ENCODE measurements at regions not wholly inside any gene's neighbourhood (a gene's known extent, or its start where the extent isn't known, plus 50 kb on each side); places are given as distances from the start of the nearest gene placed in this dataset.

GRCh38 chr13:111969551-111970135 is 97.3 kb upstream of the SOX1 start:
- no peak for DNase-seq (ENCODE audit: low spot score)

DNA sequence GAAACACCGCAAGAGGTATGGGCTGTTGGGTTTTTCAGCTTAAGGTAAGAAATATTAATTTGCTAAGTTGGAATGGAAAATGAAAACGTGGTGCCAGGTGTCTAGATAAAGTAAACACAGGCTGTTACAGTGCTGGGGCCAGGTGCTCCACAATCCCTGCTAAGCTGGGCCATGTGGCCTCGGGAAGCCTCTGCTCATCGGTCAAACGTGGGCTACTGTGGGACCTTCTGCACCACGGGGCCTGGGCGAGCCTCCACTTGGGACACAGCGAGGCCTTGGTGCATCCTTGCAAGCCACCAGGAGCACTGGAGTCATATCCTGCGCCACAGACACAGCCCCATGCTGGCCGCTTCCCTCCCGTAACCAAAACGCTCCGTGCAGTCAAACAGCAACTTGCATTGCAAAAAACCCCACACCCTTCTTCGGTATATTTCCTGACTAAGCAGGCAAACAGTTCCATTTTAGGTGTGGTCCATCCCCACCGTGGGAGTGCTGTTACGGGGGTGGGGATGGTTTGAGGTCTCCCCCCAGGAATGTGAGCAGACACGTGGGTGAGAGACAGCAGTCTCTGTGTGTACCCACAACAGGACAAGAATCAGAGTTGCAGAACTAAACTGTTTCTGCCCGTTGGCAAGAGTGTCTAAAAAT is 96.3 kb upstream of the SOX1 start:
- no peak for DNase-seq (ENCODE audit: low spot score)

- no peak for DNase-seq (ENCODE audit: low spot score)
Measured at GRCh38 chr13:111971891-111972780, 94.8 kb upstream of the SOX1 start.

GRCh38 chr13:111973186-111973585 is 93.8 kb upstream of the SOX1 start:
- DNase-seq (ENCODE audit: low spot score) = no peak

DNA sequence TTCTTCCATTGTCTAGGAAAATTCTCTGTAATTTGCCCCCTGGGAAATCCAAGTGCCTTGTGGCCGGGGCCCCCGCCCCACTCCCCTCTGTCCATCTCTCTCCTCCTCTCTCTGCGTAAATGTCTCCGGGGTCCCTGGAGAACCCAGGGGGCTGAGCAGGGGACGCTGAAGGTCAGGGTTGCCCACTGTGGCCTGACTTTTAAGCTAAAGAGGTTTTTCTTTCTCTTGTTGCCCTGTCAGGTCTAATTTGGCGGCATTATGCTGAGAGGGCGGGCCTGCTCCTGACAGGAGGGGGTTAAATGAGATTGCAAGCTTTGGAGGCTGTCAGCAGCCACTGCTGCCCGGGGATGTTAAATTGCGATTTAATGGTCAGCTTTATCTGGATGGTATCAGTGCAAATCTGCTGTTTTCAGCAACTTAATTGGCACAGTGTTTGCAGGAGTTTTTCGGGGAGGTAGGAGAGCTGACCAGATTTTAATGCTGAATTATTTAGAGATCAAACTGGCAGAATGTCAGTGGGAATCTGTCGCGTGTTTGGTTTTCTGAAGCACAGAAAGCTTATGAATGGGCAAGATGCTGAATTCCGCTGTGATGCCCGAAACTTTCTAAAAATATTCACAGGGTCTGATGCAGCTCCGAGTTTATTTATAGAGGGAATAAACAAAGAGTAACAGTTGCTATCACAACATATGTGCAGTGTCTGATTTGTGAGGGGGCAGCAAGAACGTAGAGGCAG is 93.2 kb upstream of the SOX1 start:
- no peak for DNase-seq (ENCODE audit: low spot score)

GRCh38 chr13:111974341-111974640 is 92.7 kb upstream of the SOX1 start:
- no peak for DNase-seq (ENCODE audit: low spot score)

- no peak for DNase-seq (ENCODE audit: low spot score)
Measured at GRCh38 chr13:111975539-111976473, 91.1 kb upstream of the SOX1 start.

DNA sequence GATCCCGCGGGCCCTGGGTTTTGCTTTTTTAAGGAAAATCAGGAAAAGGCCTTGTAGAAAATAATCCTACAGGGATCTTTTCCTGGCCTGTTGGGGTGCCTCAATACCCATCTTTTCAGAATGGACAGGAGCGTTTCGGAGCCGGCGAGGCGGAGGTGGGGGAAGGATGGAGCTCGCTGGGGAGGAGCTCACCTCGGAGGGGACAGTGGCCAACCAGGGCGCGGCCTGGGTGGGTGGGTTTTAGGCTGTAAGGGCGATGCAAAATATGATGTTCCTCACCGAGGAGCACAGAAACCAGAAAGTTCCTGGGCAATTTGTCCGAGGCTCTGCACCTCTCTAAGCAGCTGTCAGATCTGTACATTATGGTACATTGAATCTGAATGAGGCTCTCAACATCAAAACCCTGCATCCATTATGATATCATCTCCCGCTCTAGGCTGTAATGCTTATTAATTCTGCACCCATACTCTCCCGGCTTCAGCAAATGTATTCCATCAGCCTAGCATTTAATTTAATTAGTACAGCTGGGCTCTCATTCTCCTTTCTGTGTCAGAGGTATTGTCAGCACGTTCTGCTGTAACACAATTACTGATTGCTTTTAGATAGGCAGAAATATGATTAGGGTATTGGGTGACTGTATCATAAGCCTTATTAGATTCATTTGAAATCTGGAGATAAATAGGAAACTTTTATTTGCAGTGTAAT is 90.3 kb upstream of the SOX1 start:
- no peak for DNase-seq (ENCODE audit: low spot score)

DNA sequence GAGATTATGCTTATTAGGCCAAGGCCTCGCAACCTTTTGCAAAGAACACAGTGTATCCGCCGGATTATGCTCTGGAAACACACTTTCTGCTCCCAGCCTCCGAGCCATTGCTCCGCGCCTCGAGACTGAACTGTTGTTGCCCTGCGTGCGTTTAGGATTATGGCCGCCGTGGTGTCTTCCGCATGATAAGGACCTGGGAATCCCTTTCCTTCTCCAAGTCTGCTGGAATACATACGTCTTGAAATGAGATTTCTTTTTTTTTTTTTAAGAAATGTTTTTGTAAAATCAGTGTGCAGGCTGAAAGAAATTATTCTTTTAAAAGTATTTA is 89.8 kb upstream of the SOX1 start:
- no peak for DNase-seq (ENCODE audit: low spot score)

DNA sequence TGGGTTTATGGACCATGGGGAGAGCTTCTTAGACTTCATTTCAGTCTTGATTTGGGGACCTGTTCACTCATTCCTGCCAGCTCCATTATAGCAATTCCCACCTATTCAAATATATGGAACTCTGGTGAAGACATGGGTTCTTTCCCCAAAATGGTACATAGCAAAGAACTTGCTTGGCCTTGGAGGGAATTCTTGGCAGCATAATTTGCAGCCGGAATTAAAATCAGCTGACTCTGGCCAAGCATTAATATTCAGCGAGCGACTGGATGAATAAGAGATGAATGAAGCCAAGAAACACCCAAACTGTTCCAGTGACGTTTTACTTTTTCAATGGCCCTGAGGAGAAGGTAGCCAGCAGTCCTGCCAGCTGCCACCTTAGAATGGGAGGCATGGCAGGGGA is 88.4 kb upstream of the SOX1 start:
- no peak for DNase-seq (ENCODE audit: low spot score)

DNA sequence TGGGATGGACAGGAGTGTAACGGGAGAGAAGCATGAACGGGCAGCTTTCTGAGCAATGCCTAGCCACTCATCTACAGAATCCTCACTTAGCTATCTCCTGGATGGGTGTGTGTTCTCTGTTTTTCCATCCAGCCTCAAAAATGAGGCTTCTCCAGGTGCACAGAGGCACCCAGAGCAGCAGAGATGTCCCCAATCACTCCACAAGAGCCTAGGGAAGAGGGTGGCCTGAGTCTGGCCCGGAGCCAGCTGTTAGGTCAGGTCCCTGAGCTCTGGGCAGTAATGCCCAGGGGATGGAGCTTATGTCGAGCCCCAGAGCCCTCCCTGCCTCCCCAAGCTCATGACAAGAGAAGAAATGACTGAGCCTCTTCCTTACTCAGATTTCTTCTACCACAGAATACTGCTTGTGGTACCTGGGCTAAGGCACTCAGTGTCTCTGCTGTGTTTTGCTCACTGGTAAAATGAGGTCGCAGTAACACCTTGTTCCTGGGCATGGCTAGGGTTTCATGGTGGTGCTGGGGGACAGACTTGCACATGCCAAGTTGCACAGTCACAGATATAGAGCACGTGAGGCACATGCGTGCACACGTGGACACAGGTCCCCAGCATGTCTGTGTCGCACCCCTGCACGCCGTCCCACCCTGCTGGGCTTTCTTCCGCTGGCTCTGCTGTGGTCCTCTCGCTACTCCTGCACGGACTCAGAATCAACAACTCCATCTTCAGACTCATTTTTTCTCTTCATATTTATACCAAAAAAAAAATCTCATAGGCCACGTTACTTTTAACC is 86.6 kb upstream of the SOX1 start:
- DNase-seq (ENCODE audit: low spot score) = no peak

GRCh38 chr13:111981006-111981405 is 85.9 kb upstream of the SOX1 start:
- DNase-seq (ENCODE audit: low spot score) = no peak

DNA sequence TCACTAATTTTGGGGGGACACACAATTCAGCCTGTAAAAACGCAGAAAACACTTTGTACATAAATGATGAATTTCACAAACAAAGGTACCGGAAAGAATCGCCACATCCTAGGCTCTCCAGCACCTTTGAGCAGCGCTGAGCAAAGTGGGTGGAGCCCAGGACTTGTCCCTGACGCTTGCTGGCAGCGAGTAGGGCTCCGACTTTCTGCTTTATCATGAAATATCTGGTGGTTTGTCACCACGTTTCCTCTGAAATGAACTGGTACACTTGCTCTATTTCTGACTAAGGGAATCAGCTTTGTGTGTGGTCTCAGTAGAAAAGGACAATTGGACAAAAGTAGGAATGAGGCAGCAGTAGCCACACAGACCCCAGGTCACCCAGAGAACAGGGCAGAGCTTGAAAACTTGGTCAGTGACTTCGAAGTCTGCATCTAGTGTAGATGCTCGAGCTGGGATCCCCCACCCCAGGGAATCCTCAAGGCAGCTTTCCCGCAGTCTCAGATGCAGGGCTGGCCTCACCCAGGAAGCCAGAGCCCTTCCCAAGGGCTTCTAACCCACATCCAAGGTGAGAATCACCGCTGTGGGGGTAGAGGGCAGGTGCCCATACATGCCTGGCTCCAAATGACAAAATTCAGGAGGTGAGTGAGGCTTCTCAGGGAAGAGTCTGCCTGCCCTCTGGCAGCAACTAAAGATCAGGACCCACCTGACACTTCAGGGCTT is 85.3 kb upstream of the SOX1 start:
- no peak for DNase-seq (ENCODE audit: low spot score)

DNA sequence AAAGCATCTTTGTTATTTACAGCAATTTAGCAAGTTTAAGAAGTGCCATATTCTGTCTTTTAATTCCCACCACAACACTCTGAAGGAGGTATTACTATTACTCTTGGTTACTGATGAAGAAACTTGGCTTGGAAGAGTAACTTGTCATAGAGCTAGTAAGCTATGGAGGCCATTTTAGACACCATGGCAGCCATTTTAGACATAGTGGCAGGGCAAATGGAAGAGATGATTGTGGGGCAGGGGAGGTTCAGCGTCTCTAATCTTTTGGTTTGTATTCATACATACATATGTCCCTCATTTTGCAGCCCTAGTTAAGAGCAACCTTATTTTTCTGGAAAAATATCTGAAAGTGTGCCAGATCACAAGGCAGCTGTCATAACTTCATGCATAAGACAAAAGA is 82.6 kb upstream of the SOX1 start:
- DNase-seq (ENCODE audit: low spot score) = no peak

DNA sequence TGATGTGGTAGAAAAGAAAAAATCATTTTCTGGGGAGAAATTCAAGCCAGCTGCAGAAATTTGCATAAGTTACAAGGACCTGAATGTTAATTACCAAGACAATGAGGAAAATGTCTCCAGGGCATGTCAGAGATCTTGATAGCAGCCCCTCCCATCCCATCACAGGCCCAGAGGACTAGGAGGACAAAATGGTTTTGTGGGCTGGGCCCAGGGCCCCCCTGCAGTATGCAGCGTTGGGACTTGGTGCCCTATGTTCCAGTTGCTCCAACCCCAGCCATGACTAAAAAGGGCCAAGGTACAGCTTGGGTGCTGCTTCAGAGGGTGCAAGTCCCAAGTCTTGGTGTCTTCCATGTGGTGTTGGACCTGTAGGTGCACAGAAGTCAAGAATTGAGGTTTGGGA is 76.6 kb upstream of the SOX1 start:
- no peak for DNase-seq (ENCODE audit: low spot score)

DNA sequence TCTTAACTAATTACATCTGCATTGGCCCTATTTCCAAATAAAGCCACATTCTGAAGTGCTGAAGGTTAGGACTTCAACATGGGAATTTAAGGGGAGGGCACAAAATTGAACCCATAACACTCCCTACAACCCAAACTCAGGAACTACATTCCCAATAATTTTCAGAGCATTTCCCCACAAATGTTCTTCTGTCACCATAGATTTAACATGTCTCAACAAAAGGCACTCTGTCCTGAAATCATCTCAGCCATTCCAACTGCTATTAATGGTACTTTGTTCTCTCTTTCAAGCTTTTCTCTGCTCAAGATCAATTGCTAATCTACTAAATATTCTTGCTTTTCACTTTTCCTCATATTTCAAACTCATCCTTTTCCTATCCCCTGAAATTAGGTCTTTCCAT is 74.0 kb upstream of the SOX1 start:
- no peak for DNase-seq (ENCODE audit: low spot score)

DNA sequence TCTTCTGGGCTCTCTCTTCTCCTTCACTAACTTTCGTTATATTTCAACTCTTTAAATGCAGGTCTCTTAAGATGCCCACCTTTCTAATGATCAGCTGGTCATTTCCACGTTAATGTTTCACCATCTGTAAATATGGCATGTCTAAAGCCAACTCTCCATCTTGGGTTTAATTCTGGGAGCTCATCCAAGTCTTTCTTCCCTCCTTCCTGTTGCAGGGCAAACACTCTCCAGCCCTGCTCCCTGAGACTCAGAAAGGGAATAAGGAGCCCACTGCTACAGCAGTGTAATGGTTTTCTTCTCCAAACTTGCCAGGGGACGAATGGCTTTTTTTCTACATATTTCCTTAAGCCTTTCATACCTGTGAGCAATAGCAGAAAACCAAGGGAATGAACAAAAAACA is 73.3 kb upstream of the SOX1 start:
- DNase-seq (ENCODE audit: low spot score) = no peak

DNA sequence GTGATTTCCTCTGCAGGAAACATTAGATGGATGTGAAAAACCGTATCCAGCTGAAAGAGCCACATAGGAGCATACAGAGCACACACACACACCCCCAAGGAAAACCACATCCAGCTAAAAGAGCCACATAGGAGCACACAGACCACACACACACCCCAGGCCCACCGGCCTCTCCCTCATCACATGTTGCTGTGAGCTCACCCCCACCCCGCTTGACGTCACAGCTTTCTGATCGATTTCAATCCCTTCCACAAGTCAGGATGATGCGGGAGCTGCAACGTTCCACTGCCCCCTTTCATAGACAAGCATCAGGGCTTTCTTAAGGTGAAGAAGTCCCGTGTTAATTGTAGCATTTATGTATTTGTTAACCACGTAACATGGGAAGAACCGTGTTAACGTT is 72.4 kb upstream of the SOX1 start:
- no peak for DNase-seq (ENCODE audit: low spot score)

- DNase-seq (ENCODE audit: low spot score) = no peak
Measured at GRCh38 chr13:111999352-111999751, 67.6 kb upstream of the SOX1 start.

- no peak for DNase-seq (ENCODE audit: low spot score)
Measured at GRCh38 chr13:112000888-112001287, 66.1 kb upstream of the SOX1 start.
